ENCODE measurements at regions not wholly inside any gene's neighbourhood (a gene's known extent, or its start where the extent isn't known, plus 50 kb on each side); places are given as distances from the start of the nearest gene placed in this dataset.

- no peak for DNase-seq (ENCODE audit: low read depth)
- TF ChIP-seq, protein P1, sequence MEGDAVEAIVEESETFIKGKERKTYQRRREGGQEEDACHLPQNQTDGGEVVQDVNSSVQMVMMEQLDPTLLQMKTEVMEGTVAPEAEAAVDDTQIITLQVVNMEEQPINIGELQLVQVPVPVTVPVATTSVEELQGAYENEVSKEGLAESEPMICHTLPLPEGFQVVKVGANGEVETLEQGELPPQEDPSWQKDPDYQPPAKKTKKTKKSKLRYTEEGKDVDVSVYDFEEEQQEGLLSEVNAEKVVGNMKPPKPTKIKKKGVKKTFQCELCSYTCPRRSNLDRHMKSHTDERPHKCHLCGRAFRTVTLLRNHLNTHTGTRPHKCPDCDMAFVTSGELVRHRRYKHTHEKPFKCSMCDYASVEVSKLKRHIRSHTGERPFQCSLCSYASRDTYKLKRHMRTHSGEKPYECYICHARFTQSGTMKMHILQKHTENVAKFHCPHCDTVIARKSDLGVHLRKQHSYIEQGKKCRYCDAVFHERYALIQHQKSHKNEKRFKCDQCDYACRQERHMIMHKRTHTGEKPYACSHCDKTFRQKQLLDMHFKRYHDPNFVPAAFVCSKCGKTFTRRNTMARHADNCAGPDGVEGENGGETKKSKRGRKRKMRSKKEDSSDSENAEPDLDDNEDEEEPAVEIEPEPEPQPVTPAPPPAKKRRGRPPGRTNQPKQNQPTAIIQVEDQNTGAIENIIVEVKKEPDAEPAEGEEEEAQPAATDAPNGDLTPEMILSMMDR (IDR thresholded peaks at IDR 0.05; ENCODE audit: control insufficient read depth, insufficient read depth, low read depth, low read length, missing control alignments) = no peak
These were observed 59.8 kb upstream of the NTRK2 start for GRCh38 chr9:84609779-84610178.

GRCh38 chr9:84613431-84613830 is 56.1 kb upstream of the NTRK2 start:
- H3K4me3 ChIP-seq (ENCODE audit: control insufficient read depth, low read depth, low read length) = no peak overlapping the region
- TF ChIP-seq, protein P1 (IDR thresholded peaks at IDR 0.05; ENCODE audit: control insufficient read depth, insufficient read depth, low read depth, low read length, missing control alignments) = no peak
- DNase-seq (ENCODE audit: low read depth) = no peak

More at GRCh38 chr9:84609779-84610178, 59.8 kb upstream of the NTRK2 start:
- no peak overlapping the region for H3K4me3 ChIP-seq (ENCODE audit: control insufficient read depth, low read depth, low read length)

DNA sequence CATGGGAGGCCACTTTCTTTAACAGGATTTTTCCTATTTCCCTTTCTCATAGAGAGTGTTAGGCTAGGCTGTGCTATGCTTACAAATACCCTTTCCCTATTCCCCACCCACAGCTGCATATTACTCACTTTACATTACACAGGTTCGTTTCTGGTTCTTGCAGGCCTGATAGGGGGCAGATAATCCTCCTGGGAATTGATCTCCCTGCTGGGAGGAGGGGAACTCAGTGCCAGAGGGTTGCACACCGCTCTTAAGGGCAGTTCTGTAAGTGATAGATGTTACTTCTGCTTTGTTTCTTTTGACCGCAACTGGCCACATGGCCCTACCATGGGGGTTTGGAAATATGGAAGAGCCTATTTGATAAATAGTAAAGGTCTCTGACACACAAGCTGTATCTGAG is 54.0 kb upstream of the NTRK2 start:
- TF ChIP-seq, protein P1 (IDR thresholded peaks at IDR 0.05; ENCODE audit: control insufficient read depth, insufficient read depth, low read depth, low read length, missing control alignments) = no peak
- no peak for DNase-seq (ENCODE audit: low read depth)
- no peak overlapping the region for H3K4me3 ChIP-seq (ENCODE audit: control insufficient read depth, low read depth, low read length)

GRCh38 chr9:84617411-84618029 is 52.0 kb upstream of the NTRK2 start:
- TF ChIP-seq, protein P1 (IDR thresholded peaks at IDR 0.05; ENCODE audit: control insufficient read depth, insufficient read depth, low read depth, low read length, missing control alignments) = no peak

More at GRCh38 chr9:84617411-84618029, 52.0 kb upstream of the NTRK2 start:
- H3K4me3 ChIP-seq (ENCODE audit: control insufficient read depth, low read depth, low read length) = no peak overlapping the region
- no peak for DNase-seq (ENCODE audit: low read depth)

Measured in AG09309 (cell line).